GM12873 (cell line): ENCODE measurements at regions not wholly inside any gene's neighbourhood (a gene's known extent, or its start where the extent isn't known, plus 50 kb on each side); places are given as distances from the start of the nearest gene placed in this dataset.

Experiments used
- CTCF ChIP-seq: IDR thresholded peaks from 2 replicates; pipeline ENCODE4 v1.5.1; 2012; ENCODE audit warnings: low read depth, mild to moderate bottlenecking, moderate library complexity, low read length, control low read depth; ENCODE audit not compliant: insufficient read depth; ENCODE audit errors: missing control alignments

DNA sequence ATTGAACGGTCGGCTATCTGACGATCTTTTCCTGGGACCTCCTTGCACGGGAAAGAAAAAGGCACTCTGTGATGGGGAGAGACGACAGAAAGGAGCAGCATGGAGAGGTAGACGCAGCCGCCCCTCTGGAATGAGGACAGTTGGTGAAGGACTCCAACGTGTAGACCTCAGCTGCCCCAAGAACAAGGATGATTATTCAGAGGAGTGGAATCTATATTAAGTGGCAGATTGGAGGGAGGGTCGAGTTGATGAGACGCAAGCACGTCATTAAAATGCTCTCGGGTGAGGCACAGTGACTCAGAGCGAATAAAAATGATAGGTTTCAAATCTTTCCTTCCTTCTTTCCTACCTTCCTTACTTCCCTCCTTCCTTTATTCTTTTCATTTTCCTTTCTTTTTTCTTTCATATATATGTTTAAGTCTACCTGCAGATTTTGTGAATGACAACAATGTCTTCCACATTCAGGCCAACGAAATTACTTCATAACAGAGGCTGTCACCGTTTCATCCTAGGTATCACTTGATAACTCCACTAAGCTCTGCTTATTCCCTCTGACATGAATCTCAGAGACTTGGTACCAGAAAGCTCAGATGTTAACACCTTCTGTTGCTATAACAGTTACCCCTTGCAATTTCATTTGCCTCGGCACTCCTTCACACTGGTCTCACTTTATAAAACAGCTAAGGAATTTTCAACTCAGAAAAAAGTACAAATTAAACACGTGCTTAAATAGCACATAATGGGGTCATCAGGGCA is 110.0 kb upstream of the PPARGC1A start:
- TF ChIP-seq CTCF: no peak

DNA sequence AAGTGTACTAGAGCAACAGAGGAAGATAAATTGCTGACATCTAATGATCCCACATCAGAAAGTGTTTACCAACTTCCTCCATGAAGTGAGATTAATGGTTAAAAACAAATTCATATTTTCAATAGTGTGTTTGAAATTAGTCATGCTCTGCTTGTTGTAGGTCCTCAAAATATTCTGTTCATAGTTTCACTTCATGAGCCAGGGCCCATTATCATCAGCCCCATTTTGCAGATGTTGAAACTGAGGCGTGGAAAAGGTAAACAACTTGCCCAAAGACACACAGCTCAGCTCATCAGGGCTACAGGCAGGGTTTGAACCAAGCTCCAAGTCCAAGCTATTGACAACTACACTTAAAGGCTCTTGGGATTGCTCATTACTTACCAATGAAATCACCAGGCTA is 103.5 kb upstream of the PPARGC1A start:
- no peak for TF ChIP-seq CTCF

- no peak for TF ChIP-seq CTCF
Observed at GRCh38 chr4:23991444-23991843, 101.6 kb upstream of the PPARGC1A start.

GRCh38 chr4:23986270-23986669 is 96.4 kb upstream of the PPARGC1A start:
- TF ChIP-seq CTCF: no peak

GRCh38 chr4:23981328-23981727 is 91.5 kb upstream of the PPARGC1A start:
- TF ChIP-seq CTCF: no peak

DNA sequence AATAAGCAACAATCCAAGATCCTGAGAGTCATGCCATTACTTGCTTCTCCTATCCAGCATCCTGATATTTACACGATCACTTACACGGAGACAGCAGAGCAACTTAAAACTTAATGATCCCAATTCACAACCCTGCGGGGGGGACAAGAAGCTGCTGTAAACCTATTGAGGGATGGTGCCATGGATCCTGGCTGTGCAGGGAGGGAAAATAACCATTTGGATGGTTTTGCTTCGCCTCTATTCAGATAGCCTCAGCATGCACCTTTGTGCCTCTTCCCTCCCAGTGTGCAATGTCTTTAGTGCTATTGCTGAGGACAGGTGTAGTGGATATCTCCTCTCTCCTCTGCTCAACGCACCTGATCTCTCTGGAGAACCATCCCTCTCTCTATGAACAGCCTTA is 89.7 kb upstream of the PPARGC1A start:
- no peak for TF ChIP-seq CTCF

DNA sequence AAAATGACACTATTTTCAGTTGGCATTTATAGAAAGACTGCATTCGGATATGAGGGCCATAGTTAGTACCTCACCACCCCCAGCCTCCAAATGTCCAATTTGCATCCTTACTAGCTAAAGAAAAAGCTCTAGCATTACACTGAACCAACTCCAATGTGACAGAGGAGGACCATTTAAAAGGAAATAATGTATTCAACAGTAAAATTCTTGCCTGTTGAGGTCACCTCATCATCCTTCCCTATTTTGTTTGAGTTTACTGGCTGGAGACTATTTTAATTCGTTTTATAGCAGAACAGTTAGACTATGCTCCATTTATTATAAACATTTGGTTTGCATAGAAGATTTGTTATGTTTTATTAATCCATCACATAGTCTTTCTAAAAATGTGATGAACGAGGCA is 88.2 kb upstream of the PPARGC1A start:
- TF ChIP-seq CTCF: no peak

DNA sequence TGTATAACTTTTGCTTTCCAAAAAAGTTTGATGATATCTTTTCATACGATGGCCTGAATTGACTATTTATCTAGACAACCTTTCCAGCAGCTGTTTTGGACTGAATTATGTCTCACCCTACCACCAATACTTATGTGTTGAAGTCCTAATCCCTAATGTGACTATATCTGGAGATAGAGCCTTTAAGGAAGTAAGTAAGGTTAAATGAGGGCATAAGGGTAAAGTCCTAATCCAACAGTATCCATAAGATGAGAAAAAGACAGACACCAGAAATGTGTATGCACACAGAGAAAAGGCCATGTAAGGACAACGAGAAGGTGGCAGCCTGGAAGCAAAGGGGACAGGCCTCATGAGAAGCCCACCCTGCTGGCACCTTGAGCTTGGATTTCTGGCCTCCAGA is 86.6 kb upstream of the PPARGC1A start:
- no peak for TF ChIP-seq CTCF
